ENCODE measurements at regions not wholly inside any gene's neighbourhood (a gene's known extent, or its start where the extent isn't known, plus 50 kb on each side); places are given as distances from the start of the nearest gene placed in this dataset.

DNA sequence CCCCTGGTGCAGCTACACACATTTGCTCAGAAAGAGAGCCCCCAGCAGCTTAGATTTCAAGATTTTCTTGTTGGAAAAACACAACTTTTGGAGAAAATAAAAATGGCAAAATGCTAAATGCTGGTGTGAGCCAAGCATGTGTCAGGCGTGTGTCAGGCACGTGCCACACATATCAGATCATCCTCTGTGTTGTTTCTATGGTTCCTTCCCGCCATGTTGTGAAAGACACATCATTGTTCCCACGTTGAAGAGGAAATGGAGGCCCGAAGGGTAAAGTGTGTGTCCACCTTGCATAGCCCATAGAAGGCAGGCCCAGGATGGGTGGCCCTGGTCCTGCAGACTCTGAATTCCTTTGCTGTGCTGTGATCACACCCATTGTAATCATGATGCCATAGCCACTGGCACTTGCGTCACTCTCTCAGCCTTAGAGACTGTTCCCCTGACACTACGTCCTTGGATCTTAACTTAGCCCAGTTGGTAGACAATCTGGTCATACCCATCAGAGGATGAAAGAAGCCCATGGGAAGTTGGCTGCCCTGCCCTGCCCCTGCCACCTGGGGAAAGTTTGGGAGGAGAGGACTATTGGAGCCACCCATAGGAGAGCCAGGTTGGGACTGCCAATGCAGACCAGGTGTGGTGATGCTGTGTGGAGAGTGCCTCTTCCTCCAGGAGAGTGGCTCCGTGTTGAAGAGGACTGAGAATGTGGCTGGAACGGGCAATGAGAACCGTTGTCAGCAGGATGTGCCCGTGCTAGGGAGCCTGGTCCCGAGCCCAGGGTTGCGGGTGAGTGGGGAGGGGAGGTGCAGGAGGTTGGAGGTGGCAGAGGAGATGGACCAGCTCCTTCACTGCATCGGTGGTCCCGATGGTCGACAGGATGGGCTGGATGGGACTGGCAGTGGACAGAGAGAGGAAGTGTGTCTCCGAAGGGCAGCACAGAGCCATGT is 65.6 kb upstream of the IGFBP3 start:
- WGBS, 3 donors = 87 to 94% (median 91%) methylated on average over 17 of the region's 17 CpGs
- H3K27ac ChIP-seq (ENCODE audit: low read depth, low read length) = no peak overlapping the region

DNA sequence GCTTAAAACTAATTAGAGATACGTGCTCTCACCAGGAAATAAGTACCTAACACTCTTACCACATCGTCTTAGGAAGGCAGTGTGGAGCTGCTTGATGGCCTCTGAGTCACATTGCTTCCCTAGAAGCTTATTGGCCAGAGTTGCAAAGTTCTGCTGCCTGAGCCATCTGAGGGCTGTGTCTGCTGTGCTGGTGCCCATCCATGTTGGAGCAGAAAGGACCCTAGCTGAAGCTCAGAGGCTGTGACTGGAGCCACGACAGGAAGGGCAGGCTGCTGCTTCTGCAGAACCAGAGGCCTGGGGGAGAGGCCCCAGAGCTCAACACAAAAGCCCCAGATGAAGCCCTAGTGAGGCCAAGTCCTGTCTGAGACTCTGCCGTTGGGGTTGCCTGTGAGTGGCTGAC is 64.8 kb upstream of the IGFBP3 start:
- H3K27ac ChIP-seq (ENCODE audit: low read depth, low read length) = no peak overlapping the region
- WGBS, 3 donors = 71 to 77% (median 76%) methylated on average over 4 of the region's 4 CpGs

- no peak overlapping the region for H3K27ac ChIP-seq (ENCODE audit: low read depth, low read length)
- WGBS, 3 donors = 55 to 82% (median 78%) methylated on average over 6 of the region's 6 CpGs
These were observed 63.6 kb upstream of the IGFBP3 start for GRCh38 chr7:45984386-45985295.

GRCh38 chr7:45983720-45984255 is 62.7 kb upstream of the IGFBP3 start:
- 53 to 65% (median 57%) methylated on average over 6 of the region's 6 CpGs for WGBS, 3 donors
- no peak overlapping the region for H3K27ac ChIP-seq (ENCODE audit: low read depth, low read length)

DNA sequence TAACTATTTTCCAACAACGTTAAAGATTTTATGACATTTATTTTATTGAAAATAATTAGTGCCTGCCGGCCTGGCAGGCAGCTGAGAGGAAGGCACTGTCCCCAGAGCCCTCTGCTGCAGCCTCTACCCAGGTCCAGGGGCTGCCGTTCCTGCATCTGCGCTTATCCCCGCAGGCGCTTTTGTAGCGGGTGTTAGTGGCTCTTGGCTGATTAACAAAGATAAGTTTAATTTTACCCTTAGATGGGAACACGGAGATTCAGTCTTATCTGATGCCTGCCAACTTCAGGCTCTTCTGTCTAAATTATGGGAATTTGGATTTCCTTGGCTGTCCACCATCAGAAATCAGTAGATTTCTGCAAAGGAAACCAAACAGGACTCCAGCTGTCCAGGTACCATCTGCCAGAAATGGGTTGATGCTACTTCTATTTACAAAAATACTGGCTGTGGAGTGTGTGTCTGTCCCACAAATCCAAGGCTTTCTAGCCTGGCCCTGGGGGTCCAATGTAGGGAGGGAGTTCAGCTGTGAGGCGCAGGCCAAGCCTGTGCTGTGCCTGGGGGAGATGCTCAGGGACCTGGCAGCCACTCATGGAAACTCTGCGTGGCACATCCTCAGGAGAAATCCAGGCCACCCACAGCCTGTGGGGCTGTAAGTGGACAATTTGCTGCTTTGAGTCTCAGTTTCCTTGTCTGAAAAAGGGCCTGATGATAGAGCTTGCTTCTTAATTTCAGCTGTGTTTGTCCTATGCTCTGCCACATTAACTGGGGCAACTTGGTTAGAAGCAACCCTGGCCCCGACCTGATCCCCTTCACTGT is 62.0 kb upstream of the IGFBP3 start:
- H3K27ac ChIP-seq (ENCODE audit: low read depth, low read length) = no peak overlapping the region
- WGBS, 3 donors = 65 to 79% (median 68%) methylated on average over 11 of the region's 11 CpGs

DNA sequence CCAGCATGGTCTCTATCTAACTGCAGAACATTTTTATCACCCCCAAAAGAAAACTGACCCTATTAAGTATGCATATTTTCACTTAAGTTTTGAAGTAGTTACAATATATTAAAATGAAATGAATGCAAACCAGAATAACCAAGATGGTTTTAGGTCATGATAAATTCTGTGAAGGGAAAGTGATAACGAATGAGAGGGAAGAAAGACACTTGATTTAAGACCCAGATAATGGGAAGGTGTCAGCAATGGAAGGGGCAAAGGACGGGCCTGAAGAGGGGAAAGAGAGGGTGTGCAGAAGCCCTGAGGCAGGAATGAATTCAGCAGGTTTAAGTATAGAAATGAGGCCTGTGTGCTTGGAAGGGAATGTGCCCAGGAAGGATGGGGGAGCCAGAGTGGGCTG is 61.1 kb upstream of the IGFBP3 start:
- H3K27ac ChIP-seq (ENCODE audit: low read depth, low read length) = no peak overlapping the region
- 70 to 89% (median 87%) methylated on average over 2 of the region's 2 CpGs for WGBS, 3 donors

DNA sequence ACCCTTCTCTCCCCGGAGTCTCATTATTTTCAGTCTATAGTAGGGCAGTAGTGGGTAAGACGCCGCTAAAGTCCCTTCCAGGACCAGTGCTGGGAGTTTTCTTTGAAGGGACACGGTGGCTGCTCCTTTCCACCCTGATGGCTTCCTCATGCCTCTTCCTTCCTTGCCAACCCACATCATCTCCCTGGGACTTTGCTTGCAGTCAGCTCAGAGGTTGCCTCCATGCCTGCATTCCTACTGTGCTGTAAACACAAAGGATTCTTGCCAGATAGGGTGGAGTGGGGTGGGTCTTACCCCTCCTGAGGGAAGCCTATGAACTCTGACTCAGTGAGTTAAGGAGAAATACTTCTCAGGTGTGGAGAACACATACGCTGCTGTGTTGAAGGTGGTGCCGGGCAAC is 59.9 kb upstream of the IGFBP3 start:
- 79 to 88% (median 86%) methylated on average over 6 of the region's 6 CpGs for WGBS, 3 donors
- no peak overlapping the region for H3K27ac ChIP-seq (ENCODE audit: low read depth, low read length)

GRCh38 chr7:45980181-45980905 is 59.3 kb upstream of the IGFBP3 start:
- WGBS, 3 donors = 57 to 82% (median 82%) methylated on average over 7 of the region's 7 CpGs
- no peak overlapping the region for H3K27ac ChIP-seq (ENCODE audit: low read depth, low read length)

- H3K27ac ChIP-seq (ENCODE audit: low read depth, low read length) = no peak overlapping the region
- WGBS, 3 donors = 63 to 92% (median 86%) methylated on average over 7 of the region's 7 CpGs
These were observed 58.5 kb upstream of the IGFBP3 start for GRCh38 chr7:45979275-45980180.

- no peak overlapping the region for H3K27ac ChIP-seq (ENCODE audit: low read depth, low read length)
- 46 to 66% (median 53%) methylated on average over 2 of the region's 2 CpGs for WGBS, 3 donors
These were observed 57.7 kb upstream of the IGFBP3 start for GRCh38 chr7:45978731-45979211.

DNA sequence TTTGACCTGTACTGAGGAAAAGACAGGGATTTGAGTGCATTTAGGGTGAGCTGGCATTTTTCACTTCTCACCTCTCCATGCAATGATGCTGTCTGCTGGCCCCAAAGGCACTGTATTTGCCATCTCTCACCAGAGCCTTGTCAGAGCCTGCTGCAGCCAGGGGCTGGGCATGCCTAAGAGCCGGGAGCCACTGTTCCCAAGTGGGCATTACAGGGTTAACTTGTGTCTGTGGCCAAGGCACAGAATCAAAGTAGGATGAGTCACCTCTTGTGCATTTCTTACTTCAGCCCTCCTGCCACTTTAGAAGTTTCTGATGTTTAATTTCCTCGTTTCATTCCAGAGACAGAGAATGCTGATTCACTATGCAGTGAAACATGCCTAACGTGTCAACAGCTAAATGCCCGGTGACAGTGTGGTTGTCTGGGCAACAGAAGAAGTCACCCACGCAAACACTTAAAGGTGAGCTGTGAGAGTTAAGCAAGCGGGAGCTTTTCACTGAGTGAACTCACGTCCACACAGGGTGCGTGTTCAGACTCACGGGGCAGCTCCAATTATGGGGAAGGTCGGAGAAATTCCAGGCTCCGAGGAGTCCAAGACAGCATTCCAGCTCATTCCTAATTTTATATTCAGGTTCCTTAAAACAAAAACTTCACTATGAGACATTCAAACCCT is 57.1 kb upstream of the IGFBP3 start:
- H3K27ac ChIP-seq (ENCODE audit: low read depth, low read length) = no peak overlapping the region
- 16 to 34% (median 27%) methylated on average over 11 of the region's 11 CpGs for WGBS, 3 donors

- 90 to 98% (median 93%) methylated on average over 4 of the region's 4 CpGs for WGBS, 3 donors
- H3K27ac ChIP-seq (ENCODE audit: low read depth, low read length) = no peak overlapping the region
These were observed 56.2 kb upstream of the IGFBP3 start for GRCh38 chr7:45977256-45977780.

GRCh38 chr7:45976485-45976856 is 55.4 kb upstream of the IGFBP3 start:
- 65 to 83% (median 82%) methylated on average over 3 of the region's 3 CpGs for WGBS, 3 donors
- H3K27ac ChIP-seq (ENCODE audit: low read depth, low read length) = no peak overlapping the region

GRCh38 chr7:45975847-45976484 is 54.9 kb upstream of the IGFBP3 start:
- no peak overlapping the region for H3K27ac ChIP-seq (ENCODE audit: low read depth, low read length)
- 86 to 93% (median 88%) methylated on average over 8 of the region's 8 CpGs for WGBS, 3 donors

GRCh38 chr7:45975367-45975766 is 54.3 kb upstream of the IGFBP3 start:
- H3K27ac ChIP-seq (ENCODE audit: low read depth, low read length) = no peak overlapping the region
- WGBS, 3 donors = 42 to 86% (median 65%) methylated on average over 1 of the region's 1 CpG

Data from adipose tissue (tissue), 3 donors.